ENCODE measurements at regions not wholly inside any gene's neighbourhood (a gene's known extent, or its start where the extent isn't known, plus 50 kb on each side); places are given as distances from the start of the nearest gene placed in this dataset.

DNA sequence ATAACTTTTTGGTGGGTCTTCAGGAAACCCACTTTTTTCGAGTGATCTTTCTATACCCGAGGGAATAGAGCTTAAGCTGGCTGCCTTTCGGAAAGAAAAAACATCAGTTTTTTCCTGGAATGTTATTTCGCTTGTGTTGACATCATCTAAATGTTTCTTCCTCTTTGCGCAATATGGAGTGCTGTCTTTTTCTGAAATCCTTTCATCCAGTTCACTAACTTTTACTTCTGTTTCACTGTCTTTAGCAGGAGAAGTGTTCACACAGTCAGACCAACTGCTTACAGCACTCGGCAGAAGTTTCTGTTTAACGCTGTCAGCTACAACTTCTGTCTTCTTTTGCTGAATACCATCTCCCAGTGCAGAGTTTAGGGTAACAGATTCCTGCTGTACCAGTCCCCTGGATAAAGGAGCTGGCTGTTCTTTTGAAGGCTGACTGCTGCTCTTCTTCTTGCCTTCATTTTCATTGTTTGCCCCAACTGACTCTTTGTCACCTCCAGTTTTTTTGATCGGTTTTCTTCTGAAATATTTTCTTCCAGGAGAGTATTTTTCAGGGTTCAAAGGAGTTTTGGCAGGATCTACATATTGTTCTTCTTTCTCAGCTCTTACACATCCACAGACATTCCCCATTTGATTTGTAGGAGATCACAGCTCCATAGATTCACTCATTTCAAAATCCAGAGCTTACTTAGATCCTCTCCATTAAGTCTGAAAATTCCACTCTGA lies 50.0 kb upstream of the DST start (continued):
- TF ChIP-seq ZBTB34 (CRISPR knock-in tag; IDR thresholded peaks at IDR 0.05) (no peak), ZNF749 (CRISPR knock-in tag; IDR thresholded peaks at IDR 0.05; ENCODE audit: borderline replicate concordance) (no peak), SIN3A (IDR thresholded peaks at IDR 0.05; ENCODE audit: borderline replicate concordance, low read depth, low read length) (0 out of 2 replicates have a peak, but pooled peaks have one; percentile 26), ZNF251 (CRISPR knock-in tag; IDR thresholded peaks at IDR 0.05) (no peak), MAFF (IDR thresholded peaks at IDR 0.05; ENCODE audit: low read depth, low read length) (no peak), CCDC6 (CRISPR knock-in tag; IDR thresholded peaks at IDR 0.05) (no peak), EZH2 (conservative IDR thresholded peaks at IDR 0.05; ENCODE audit: low read depth, low read length) (no peak), ZBTB42 (CRISPR knock-in tag; IDR thresholded peaks at IDR 0.05) (no peak), FOXP1 (IDR thresholded peaks at IDR 0.05) (no peak), FOXP1 (CRISPR knock-in tag; IDR thresholded peaks at IDR 0.05) (peak; percentile 46), ZFP90 (CRISPR knock-in tag; IDR thresholded peaks at IDR 0.05; ENCODE audit: borderline replicate concordance) (no peak), ZNF33B (CRISPR knock-in tag; IDR thresholded peaks at IDR 0.05) (0 out of 2 replicates have a peak, but pooled peaks have one; percentile 25), ZNF260 (CRISPR knock-in tag; IDR thresholded peaks at IDR 0.05; ENCODE audit: borderline replicate concordance, low read depth) (no peak), KDM6A (CRISPR knock-in tag; IDR thresholded peaks at IDR 0.05; ENCODE audit: low read depth) (no peak), ZNF354B (CRISPR knock-in tag; IDR thresholded peaks at IDR 0.05) (no peak), ZNF737 (CRISPR knock-in tag; IDR thresholded peaks at IDR 0.05; ENCODE audit: borderline replicate concordance) (no peak), PHF8 (CRISPR knock-in tag; IDR thresholded peaks at IDR 0.05) (no peak), ZNF75D (CRISPR knock-in tag; IDR thresholded peaks at IDR 0.05; ENCODE audit: borderline replicate concordance) (no peak), ZSCAN20 (CRISPR knock-in tag; IDR thresholded peaks at IDR 0.05; ENCODE audit: borderline replicate concordance) (no peak), ZNF556 (CRISPR knock-in tag; IDR thresholded peaks at IDR 0.05; ENCODE audit: borderline replicate concordance) (no peak)
- TF ChIP-seq, protein P1, sequence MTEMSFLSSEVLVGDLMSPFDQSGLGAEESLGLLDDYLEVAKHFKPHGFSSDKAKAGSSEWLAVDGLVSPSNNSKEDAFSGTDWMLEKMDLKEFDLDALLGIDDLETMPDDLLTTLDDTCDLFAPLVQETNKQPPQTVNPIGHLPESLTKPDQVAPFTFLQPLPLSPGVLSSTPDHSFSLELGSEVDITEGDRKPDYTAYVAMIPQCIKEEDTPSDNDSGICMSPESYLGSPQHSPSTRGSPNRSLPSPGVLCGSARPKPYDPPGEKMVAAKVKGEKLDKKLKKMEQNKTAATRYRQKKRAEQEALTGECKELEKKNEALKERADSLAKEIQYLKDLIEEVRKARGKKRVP (CRISPR knock-in tag; IDR thresholded peaks at IDR 0.05), result peak in 1 of 2 experiments; percentile 23; a peak in 1 of 4 replicates
- TF ChIP-seq, protein P2, sequence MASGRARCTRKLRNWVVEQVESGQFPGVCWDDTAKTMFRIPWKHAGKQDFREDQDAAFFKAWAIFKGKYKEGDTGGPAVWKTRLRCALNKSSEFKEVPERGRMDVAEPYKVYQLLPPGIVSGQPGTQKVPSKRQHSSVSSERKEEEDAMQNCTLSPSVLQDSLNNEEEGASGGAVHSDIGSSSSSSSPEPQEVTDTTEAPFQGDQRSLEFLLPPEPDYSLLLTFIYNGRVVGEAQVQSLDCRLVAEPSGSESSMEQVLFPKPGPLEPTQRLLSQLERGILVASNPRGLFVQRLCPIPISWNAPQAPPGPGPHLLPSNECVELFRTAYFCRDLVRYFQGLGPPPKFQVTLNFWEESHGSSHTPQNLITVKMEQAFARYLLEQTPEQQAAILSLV (CRISPR knock-in tag; IDR thresholded peaks at IDR 0.05; ENCODE audit: borderline replicate concordance), result no peak
- TF ChIP-seq, protein P3, sequence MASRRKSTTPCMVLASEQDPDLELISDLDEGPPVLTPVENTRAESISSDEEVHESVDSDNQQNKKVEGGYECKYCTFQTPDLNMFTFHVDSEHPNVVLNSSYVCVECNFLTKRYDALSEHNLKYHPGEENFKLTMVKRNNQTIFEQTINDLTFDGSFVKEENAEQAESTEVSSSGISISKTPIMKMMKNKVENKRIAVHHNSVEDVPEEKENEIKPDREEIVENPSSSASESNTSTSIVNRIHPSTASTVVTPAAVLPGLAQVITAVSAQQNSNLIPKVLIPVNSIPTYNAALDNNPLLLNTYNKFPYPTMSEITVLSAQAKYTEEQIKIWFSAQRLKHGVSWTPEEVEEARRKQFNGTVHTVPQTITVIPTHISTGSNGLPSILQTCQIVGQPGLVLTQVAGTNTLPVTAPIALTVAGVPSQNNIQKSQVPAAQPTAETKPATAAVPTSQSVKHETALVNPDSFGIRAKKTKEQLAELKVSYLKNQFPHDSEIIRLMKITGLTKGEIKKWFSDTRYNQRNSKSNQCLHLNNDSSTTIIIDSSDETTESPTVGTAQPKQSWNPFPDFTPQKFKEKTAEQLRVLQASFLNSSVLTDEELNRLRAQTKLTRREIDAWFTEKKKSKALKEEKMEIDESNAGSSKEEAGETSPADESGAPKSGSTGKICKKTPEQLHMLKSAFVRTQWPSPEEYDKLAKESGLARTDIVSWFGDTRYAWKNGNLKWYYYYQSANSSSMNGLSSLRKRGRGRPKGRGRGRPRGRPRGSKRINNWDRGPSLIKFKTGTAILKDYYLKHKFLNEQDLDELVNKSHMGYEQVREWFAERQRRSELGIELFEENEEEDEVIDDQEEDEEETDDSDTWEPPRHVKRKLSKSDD (CRISPR knock-in tag; IDR thresholded peaks at IDR 0.05; ENCODE audit: low read depth), result no peak
- TF ChIP-seq, protein P4, sequence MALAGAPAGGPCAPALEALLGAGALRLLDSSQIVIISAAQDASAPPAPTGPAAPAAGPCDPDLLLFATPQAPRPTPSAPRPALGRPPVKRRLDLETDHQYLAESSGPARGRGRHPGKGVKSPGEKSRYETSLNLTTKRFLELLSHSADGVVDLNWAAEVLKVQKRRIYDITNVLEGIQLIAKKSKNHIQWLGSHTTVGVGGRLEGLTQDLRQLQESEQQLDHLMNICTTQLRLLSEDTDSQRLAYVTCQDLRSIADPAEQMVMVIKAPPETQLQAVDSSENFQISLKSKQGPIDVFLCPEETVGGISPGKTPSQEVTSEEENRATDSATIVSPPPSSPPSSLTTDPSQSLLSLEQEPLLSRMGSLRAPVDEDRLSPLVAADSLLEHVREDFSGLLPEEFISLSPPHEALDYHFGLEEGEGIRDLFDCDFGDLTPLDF (CRISPR knock-in tag; IDR thresholded peaks at IDR 0.05), result no peak

Measured in HepG2 (cell line).